Tongue (tissue), 1 donor: ENCODE measurements at regions not wholly inside any gene's neighbourhood (a gene's known extent, or its start where the extent isn't known, plus 50 kb on each side); places are given as distances from the start of the nearest gene placed in this dataset.
"Not testable (repeated sequence)": the region's sequence is repeated elsewhere in the genome, so short reads cannot be mapped to it uniquely, and the experiment has no call there.

Experiments
- DNase-seq: peaks from one replicate; pipeline ENCODE4 v3.0.0-alpha.2; 2015

DNA sequence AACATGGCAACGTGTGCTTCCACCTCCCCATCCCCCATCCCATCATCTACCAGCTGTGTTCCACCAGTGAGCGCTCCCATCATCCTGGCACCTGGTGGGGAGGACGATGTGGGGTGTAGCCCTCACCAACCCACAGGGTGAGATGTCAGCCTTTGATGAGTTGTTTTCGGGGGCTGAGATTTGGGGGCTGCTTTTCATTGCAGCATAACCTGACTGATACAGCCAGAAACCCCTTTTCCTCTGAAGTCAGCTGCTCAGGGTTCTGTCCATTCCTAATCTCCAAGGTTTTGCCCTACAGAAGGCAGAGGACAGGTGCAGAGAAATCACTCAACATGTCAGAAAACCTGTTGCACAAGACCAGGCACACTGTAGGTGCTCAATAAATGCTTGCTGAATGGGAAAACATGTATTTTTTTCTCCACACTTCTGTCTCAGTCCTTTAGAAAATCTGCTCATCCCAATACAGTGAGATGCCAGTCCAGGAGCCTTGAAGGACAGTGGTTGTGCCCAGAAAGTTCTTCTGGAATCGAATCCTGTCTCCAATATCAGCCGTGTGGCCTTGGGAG is 239.8 kb downstream of the RBM19 start:
- DNase-seq: no peak

DNA sequence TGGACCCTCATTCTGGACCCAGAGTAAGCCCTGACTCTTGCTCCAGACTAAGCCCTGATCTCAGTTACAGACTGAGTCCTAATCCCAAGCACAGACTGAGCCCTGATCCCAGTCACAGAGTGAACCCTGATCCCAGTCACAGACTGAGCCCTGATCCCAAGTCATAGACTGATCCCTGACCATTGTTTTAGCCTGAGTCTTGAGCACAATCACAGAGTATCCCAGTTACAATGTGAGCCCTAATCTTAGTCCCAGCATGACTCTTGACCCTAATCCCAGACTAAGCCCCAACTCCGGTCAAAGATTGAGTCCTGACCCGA is 240.6 kb downstream of the RBM19 start:
- DNase-seq: no peak

DNA sequence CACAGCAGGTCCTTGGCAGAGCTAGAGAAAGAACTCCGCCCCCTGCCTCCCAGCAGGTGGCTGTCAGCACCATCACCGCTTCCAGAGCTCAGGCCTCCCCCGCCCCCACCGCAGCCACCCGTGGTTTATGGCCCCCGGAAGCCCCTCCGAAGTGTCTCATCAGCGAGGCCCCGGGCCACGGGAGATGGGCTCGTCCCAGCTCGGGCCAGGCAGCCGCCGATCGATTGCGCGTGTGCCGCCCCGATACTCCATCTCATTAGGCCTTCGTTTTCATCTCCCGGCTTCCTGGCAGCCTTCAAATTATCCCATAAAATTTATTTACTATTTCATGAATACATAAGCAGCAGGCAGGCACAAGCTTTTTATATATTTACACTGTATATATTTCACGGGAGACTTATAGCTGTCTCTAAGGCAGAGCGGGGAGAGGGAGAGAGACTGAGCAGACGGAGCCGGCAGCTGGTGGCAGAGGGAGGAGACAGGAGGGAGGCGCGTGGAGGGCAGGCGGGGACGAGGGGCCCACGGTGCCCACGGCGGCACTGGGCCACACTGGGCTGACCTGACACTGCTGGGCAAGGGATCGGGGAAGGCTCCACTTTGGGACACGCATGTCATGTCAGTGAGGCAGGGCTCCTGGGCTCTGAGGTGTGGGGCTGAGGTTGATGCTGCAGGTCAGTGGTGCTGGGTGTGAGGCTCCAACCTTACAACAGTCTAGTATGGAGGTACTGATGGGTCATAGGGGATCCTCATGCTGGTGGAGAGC is 241.2 kb downstream of the RBM19 start:
- DNase-seq: peak; percentile 28

DNA sequence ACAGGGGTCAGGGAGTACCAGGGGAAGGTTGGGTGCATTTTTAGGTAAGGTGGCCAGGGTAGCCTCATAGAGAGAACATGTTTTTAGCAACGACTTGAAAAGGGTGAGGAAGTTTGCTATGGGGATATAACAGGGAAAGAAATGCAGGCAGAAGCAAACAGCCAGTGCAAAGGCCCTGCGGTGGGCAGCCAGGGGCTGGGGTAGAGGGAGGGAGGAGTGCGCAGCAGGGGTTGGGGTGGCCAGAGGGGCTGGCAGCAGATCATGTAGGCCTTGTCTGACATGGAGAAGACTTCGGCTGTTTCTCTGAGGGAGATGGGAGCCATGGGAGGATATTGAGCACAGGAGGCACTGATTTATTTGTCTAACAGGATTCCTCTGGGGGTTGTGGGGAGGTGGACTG is 242.5 kb downstream of the RBM19 start:
- DNase-seq: no peak

DNA sequence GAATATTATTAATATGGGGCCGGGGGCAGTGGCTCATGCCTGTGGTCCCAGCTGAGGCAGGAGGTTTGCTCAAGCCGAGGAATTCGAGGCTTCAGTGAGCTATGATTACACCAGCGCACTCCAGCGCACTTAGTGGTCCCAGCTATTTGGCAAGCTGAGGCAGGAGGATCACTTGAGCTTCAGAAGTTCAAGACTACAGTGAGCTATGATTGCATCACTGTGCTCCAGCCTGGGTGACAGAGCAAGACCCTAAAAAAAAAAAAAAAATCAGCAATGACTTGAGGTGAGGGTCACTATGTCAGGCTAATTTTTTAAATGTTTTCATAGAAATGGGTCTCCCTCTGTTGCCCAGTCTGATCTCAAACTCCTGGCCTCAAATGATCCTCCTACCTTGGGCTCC is 243.4 kb downstream of the RBM19 start:
- DNase-seq: no peak

DNA sequence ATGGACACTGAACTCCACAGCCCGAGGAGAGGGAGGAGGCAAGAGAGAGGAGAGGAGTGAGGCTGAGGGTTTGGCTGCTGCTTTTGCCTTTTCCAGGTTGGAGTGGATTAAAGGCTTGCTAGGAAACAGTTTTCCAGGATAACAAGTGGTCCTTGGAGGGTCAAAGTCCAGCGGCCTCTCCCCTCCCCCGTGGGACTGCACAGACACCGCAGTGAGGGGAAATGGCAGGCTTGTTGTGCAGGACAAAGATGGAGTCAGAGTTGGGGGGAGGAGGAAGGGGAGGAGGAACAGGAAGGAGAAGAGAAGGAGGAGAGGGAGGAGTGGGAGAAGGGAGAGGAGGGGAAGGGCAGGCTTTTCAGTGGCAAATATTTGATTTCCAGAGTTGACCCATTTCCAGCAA is 245.5 kb downstream of the RBM19 start:
- no peak for DNase-seq

DNA sequence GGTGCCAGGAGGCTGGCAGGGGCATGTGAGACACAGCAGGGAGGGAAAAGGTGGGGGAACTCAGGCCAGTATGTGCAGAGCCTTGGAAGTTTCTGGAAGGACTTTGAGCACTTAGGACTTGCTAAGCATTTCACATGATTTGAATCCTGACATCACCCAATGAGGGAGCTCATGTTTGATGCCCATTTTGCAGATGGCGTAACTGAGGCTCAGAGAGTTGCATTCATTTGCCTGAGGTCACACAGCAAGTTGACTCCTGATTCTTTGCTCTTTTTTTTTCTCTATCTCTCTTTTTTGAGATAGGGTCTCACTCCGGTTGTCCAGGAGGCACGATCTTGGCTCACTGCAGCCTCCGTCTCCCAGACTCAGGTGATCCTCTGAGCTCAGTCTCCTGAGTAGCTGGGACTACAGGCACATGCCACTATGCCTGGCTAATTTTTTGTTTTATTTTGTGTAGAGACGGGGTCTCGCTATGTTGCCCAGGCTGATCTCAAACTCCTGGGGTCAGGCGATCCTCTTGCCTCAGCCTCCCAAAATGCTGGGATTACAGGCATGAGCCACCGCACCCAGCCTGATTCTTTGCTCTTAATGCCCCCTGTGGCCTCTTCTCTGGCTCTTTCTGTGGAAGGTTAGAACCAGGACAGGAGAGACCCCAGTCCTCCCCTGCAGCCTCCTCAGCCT is 246.1 kb downstream of the RBM19 start:
- no peak for DNase-seq

DNA sequence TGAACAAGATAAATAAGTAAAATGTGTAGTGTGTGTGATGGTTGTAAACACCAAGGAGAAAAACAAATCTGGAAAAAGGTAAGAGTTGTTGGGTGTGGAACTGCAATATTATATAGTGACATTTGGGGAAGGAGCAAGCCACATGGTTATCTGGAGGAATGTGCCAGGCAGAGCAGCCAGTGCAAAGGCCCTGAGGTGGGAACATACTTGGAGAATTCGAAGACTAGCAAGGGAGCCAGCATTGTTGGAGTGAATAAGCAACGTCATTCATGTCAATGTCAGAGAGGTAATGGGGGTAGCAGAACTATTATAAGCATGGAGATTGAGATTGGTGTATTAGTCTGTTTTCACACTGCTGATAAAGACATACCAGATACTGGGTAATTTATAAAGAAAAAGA is 241.5 kb upstream of the LHX5 start:
- DNase-seq: no peak

DNA sequence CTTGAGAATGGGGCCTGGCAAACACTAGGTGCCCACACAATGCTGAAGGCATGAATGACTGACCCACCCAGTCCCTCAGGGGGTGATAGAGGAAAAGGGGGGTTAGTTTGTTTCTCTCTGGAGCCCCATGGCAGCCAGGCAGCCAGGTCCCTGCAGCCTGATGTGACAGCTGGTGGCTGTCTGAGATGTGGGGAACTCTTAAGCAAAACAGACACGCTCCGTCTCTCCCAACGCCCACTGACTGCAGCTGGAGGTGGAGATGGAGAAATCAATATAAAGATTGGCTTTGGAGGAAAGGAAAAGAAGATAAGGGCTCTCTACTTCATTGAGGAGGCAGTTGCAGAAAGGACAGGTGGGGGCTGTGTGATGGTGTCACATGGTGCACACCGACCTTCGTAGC is 240.8 kb upstream of the LHX5 start:
- DNase-seq: no peak

DNA sequence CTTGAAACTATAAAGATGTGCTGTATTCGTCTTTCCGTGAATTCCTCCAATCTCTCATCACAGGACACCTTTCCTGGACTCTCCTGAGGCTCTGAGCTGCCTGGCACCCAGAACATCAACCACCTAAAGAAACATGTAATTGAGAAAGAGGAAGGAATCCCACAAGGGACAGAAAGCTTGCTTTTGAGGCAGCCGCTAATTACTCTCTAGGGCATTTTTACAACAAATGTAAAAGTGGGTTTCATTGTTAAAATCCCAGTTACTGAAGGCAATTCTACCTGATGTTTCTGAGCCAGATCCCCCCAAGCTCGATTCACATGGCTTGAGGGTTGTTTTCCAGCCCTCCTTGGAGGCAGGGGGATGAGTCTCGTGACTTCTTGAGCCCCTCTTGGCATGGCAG is 238.5 kb upstream of the LHX5 start:
- no peak for DNase-seq

DNA sequence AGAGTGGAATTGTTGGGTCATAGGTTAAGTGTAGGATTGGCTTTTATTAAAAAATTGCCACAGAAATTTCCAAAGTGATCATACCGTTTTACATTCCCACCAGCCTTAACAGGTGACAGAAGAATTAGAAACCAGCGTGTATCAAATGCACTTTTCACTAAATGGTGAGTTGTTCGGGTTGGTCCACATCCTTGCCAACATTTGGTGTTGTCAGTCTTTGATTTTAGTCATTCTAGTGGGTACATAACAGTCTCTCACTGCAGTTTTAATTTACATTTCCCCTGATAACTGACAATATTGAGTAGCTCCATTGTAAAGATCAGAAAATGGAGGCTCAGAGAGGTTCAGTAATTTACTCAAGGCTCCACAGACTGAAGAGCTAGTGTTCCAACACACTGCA is 237.8 kb upstream of the LHX5 start:
- no peak for DNase-seq

DNA sequence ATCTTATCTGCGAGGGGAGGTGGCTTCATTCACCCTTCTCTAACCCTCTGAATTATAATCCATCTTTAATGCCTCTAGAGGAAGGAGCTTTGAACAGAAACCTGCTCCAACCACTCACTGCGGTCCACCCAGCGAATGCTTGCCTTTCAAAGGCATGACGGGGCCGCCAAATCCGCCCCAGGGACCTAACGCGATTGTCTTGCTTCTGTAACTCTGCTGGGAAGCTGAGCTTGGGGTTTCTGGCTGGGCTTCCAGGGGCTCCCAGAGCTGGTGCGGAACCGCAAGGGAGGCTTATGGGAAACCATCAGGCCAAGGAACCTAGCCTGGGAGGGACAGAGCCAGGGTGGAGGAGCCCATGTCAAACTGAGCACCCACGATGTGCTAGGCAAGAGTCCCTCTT is 231.2 kb upstream of the LHX5 start:
- DNase-seq: no peak

DNA sequence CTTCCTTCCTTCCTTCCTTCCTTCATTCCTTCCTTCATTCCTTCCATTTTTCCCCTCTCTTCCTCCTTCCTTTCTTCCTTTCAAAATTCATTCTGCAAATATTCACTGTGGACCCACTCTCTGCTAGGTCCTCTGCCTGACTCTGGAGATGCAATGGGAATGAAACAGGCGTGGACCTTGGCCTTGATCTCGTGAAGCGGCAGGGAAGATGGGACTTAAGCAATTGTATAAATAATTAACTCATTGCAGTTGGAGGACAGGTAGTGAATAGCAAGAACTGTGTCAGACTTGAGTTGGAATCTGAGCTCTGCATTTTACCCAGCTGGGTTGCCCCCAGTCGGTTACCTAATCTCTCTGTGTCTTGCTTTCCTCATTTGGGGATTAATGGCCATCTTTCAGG is 230.6 kb upstream of the LHX5 start:
- DNase-seq: no peak

DNA sequence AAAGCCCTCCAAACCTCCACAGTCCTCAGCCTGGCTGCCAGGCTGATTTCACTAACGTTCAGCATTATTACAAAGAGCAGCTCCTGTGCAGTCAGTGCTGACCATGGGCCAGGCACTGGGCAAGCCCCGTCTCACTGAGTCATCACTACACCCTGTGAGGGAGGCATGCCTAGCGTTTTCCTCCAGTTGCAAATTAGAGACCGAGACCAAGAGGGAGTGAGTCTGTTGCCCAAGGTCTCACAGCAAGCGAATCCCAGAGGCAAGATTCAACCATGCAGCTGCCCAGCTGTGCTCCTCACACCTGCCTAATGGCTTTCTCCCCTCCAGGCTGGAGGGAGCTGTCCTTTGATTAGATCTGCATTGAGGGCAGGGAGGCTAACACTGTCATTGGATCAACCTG is 229.3 kb upstream of the LHX5 start:
- DNase-seq: no peak

DNA sequence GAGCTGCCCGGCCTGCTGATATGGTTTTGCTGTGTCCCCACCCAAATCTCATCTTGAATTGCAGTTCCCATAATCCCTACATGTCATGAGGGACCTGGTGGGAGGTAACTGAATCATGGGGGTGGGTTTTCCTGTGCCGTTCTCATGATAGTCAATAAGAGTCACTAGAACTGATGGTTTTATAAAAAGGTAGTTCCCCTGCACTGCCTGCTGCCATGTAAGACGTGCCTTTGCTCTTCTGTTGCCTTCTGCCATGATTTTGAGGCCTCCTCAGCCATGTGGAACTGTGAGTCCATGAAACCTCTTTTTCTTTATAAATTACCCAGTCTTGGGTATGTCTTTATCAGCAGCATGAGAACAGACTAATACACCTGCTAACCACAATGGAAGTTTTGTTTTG is 228.3 kb upstream of the LHX5 start:
- DNase-seq: not testable (repeated sequence)

DNA sequence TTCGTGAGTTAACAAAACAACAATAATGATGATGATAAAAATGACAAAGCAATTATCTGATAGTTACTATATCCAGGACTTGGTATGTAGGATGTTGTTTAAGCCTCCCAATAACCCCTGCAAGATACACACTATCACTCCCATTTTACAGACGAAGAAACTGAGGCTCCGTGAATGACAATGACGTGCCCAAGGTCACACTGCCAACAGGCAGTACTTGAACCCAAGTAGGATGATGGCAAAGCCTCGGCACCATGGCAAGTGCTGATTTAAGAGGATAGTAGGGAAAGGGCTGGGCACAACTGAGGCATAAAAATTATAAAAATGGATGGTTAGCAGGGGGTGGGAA is 226.8 kb upstream of the LHX5 start:
- no peak for DNase-seq

DNA sequence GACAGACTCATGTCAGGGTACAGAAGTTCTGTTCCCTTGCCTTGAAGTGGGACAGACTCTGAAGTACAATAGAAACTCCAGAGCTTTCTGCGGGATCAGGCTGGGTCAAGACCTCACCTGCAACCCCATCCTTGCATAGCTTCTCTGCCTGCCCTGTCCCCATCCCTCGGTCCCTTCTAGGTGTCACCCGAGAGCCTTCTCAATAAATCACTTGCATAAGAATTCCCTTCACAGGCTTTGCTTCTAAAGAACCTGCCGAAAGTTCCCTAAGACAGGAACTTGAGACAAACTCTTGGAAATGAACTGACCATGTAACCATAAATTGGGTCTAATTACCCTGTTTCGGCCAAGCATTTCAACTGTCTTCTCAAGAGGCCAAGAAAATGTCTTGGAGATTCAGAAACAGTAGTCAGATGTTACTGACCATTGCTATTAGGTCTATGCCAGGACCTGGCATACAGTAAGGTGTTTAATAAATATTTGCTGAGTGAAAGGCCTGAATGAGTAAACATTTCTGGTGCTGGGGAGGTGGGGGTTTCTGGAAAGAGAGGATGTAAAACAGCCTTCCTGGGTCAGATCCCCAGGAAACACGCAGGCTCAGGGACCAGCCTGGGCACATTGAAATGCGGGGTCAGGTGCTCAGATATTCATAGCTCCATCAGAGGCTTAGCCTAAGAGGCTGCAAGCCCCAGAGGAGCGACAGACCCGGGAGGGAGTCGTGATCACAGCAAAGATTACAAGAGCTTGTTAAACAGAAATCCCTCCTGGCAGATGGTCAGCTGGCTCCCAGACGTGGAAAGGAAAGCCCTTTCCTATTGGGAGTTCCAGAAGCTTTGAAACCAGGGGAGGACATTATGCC is 226.2 kb upstream of the LHX5 start:
- peak; percentile 31 for DNase-seq

DNA sequence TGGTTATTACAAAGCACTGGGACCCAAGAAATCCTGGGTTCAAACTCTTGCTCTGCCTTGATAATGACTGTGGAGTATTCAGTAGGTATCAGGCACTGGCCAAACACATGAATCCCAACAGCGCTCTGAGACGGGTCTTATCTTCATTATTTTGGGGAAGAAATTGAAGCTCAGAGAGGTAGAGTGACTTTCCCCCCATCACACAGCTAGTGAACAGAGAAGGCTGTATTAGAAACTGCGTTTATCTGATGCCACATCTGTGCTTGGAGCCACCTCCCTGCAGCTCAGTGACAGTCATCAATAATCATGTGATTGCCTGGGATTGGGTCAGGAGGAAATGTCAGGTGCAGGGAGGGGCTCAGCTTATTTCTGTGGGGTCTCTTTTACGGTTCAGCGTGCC is 225.4 kb upstream of the LHX5 start:
- no peak for DNase-seq

DNA sequence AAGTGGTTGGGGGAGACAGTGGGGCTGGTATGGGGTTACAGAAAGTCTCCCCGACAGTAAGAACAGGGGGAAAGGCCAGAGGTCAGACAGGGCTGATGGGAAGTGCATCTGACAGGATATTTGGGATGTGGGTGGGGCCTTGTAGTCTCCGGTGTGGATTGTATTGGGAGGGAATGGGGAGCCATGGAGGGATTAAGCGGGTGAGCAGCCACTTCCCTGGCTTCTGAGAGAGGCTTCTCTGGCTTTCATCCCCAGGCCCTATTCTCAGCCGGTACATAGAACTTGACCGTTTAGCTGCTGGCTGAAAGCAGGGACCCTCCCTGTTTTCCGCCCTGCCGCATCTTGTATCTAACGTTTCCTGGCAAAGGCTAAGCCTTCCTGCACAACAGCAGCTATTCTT is 222.0 kb upstream of the LHX5 start:
- DNase-seq: no peak

DNA sequence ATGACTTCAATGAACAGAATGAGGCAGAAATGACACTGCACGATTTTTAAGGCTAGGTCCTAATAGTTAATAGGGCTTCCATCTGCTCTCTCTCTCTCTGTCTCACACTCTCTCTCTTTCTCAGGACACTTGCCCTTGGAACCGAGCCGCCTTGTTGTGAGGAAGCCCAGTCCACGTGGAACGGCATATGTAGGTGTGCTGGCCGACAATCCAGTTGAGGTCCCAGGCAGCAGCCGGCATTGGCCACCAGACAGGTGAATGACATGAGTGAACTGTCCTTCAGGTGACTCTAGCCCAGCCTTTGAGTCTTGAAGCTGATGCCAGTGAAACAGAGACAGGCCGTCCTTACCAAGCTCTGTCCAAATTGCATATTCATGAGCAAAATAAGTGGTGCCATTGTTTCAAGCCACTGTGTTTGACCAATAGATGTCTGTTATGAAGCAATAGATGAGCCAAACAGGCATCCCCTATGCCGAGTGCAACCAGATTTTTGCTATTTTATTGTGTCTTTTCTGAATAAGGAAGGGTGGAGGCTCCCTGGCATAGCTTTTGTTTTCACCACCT is 217.5 kb upstream of the LHX5 start:
- DNase-seq: no peak

DNA sequence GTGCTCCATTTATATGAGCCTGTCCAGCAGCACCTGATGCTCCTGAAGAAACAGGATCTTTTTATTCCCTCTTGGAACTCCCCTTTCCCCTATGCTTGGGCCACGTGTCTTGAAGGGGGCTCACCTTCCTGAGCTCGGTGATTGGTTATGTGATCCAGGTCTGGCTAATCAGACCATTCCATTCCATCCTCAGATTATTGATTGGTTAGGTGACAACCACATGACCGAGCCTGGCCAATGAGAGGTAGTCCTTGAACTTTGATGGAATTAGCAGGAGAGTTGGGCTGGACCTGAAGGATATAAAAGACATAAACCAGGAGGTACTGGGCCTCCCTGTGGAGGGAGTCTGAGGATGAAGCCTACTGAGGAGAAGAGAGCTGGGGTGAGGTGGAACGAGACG is 216.6 kb upstream of the LHX5 start:
- no peak for DNase-seq

DNA sequence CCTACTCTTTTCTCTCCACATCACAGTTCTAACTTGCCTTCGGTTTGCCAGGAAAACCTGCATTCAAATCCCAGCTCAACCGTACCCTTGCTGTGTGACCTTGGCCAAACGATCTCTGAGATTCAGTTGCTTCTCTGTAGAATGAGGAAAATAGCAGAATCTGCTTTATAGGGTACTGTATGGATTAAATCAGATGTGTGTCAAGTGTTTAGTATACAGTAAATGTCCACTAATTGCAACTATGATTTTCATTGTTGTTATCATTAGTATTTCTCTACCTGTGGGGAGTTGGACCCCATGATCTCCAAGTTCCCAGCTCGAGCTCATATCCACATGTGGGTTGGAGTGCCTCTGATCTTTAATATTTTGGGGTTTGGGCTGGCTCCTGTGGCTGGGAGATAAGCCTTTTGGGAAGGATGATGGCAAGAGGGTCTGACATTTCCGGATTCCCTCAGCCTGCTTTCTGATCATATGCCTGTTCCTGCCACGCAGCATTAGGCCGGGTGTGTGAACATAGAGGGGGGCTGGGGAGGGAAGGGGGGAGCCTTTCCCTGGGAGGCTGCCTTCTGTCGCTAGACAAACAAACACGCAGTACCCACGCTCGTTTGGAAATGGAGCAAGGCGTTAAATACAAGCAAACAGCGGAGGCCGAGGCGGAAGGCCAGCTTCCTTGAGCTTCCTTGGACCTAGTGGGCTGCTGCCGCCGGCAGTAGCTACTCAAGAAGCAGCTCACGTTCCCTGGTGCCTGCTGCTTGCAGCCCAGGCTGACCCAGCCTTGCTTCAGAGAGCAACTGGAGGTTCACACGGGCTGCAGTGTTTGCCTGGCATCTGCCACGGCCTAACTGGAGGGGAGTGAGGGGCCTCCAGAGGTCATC is 213.5 kb upstream of the LHX5 start:
- DNase-seq: no peak
